AML-193 (cell line): ENCODE measurements at regions not wholly inside any gene's neighbourhood (a gene's known extent, or its start where the extent isn't known, plus 50 kb on each side); places are given as distances from the start of the nearest gene placed in this dataset.
"Not testable (repeated sequence)": the region's sequence is repeated elsewhere in the genome, so short reads cannot be mapped to it uniquely, and the experiment has no call there.

ENCODE experiments used
- DNase-seq, 2 experiments: peaks; one replicate each; lab custom pipeline; 2025; lab: John Stamatoyannopoulos, UW

DNA sequence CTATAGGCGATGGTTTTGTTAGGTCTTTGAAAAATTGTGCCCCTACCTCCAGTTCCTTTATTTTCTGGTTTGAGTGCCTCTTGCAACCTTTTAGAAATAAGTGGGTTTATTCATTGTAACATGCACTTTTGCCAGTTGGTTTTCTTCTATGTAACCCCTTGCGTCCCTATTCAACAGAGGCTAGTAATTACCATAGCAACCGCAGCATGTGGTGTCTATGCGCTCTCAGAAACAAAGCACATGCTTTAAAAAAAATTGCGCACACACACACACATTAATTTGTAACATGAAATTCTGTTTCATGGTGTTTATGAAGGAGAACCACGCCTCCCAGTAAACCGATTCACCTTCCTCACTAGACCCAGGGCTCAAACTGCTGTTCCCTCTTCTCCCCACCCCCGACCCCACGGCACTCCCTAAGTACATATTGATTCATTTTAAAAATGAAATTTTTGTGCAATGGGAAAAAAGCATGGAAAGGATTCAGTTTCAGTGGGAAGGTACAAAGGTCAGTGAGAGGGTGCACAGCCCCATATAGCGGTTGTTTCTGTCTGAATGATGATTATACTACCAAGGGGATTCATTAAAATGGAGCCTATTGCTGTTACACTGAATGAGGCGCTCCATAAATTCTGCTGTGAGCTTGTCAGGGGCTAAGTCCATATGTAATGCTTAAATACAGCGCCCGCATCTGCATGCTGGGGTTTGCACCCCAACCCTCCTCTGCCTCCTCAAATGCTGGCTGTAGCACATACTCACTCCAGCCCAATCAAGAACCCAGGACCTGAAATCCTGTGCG, 206.9 kb downstream of the ICOS start:
- DNase-seq, result no peak

DNA sequence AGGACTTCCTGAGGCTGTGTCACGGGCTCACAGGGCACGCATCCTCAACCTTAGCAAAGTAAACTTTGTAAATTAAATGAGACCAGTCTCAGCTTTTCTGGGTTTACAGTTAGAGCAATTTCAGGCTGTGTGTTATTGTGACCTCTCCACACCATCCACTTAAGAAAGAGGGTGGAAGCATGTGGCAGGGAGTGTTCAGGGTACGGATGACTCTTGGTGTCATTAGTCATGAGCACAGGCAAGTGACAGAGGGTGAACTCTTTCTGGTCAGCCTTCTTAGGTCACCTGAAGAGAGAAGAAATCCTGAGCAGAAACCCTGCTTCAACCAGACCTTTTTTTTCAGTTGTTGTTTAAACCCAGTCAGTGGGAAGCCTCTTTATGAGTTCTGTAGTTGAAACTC, 207.9 kb downstream of the ICOS start:
- DNase-seq, result no peak

DNA sequence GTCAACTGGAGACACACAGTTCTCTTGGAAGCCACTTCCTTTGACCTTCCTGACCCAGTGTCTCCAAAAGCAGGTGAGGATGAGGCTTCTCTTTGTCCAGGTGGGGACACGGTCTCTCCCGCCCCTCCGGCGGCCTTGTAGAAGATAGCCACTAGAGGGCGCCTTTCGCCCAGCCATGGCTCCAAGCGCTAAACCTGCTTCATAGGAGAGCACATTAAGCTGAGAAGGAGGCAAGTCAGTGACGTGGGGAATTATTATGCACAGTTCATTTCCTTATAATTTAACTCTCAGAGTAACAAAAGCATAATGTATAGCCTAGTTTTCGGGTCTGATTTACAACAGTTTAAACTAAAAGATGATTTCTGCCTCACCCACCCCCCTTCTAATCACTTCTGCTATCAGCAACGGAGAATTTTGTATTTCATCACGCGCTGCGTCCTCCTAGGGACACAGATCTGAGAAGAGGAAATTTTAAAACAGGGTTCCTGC, 208.7 kb downstream of the ICOS start:
- peak; percentile 58 for DNase-seq

DNA sequence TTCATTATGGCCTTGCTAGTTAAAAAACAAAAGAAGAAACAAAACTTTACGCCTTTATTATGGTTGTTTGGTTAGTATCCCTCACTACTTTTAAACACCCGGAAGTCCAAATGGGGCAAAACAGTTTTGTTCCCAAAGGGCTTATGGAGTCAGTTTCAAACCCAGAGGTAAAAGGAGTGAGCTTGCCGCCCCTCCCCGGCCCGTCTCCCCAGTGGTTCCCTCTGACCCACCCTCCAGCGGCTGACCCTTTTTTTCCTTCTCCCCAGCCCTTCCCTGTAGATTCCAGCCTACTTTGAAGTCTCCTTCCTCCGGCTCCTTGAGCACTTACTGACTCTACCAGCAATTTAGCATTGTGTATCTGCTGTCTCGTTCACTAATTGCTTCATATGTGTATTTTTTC, 209.2 kb downstream of the ICOS start:
- no peak for DNase-seq

DNA sequence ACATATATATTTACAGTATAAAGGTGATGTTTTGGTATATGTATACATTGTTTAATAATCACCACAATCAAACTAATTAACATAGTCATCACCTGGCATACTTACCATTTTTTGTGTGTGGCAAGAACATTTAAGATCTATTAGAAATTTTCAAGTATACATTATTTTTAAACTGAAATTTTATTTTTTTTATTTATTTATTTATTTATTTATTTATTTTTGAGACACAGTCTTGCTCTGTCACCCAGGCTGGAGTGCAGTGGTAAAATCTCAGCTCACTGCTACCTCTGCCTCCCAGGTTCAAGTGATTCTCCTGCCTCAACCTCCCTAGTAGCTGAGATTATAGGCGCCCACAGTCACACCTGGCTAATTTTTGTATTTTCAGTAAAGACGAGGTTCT, 210.5 kb downstream of the ICOS start:
- not testable (repeated sequence) for DNase-seq

DNA sequence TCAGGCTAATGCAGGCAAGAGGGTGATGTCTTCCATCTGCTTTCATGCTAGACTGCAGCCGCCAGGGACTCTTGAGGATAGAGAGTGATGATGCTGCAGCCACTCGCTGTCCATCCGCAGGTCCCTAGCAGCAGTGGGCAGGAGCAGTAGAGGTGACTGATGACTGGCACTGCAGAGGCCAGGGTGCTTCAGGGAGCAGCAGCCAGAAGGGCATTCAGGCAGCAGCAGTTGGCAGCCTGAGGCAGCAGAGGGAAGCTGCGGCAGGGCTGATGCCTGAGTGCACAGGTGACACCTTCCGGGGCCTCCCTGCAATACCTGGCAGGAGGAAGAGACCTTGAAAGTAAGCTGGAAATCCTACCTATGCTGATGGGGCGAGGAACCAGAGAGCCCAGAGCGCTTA, 214.2 kb downstream of the ICOS start:
- DNase-seq, result no peak

DNA sequence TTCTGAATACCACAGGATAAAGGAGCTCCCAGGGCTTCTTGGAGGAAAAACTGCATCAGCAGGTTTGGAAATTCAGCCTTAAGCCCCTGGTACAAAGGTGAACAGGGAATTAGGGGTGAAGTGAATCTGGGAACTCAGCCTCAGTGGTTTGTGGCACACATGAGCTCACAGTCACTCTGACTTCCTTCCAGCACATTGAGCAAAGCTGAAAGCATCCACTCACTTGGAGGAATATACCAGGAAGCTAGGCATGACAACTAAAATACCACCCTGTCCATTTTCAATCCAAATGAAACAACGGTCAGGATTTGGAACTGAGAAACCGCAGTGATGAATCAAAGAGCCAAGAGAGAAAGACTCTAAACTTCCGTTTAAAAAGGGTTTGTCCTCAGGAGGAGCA, 216.1 kb downstream of the ICOS start:
- no peak for DNase-seq

DNA sequence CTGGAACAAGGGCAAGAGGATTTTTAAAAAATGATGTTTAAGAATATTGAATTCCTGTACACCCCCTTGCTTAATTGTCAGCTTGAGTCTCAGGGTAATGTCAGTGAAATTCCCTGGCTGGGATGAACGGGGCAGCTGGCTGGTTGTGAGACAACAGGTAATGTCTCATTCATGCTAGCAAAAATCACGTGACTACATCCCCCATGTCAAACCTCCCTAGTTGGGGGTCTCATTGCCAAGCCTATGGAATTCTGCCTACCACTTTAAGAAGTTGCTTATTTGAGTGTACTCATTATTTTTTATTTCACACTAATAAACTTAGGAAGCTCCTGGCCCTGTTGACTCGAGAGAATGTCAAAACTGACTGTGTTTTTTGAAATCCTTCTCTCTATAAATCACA, 218.3 kb downstream of the ICOS start:
- no peak for DNase-seq

DNA sequence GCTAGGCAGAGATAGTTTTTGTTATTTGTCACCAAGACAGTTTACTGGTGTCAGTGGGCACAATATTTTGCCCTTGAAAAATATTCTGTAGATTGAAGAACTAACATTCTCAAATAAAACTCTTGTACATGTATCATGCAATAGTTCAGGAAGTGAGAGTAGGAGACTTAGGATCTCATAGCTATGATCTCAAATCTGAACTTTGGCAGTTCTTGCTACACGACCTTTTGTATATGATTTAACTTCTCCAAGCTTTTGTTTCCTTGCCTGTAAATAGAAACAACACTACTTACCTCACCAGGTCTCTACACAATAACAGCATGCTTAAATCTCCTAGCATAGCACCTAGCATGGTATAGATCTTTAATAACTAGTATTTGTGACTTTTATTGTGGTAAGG, 219.9 kb downstream of the ICOS start:
- DNase-seq, result no peak

DNA sequence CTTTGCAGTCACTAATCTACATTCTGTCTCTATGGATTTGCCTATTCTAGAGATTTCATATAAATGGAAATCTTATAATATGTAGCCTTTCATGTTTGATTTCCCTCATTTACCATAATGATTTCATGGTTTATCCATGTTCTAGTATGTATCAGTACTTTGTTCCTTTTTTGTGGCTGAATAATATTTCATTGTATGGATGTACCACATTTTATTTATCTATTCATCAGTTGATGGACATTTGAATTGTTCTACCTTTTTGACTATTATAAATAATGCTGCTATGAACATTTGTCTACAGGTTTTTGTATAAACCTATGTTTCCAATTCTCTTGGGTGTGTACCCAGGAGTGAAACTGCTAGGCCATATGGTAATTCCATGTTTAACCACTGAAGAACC, 221.1 kb downstream of the ICOS start:
- no peak for DNase-seq

DNA sequence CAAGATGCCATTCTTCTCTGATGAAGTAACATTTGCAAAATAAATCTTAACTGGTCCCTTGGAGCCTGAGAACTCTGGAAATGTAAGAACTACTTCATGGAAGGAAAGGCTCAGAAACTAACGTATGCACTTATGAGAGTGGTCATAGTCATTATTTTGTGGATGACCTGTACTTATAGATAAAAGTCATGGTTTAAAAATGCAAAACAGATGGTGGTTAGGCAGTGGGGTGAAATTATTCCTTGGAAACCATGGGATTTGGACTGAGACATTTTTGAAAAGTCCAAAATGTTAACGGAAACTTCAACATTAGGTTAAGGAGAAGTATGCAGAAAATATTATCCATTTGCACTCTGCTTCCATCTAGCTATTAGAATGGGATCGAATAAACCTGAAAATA, 223.0 kb downstream of the ICOS start:
- no peak for DNase-seq

DNA sequence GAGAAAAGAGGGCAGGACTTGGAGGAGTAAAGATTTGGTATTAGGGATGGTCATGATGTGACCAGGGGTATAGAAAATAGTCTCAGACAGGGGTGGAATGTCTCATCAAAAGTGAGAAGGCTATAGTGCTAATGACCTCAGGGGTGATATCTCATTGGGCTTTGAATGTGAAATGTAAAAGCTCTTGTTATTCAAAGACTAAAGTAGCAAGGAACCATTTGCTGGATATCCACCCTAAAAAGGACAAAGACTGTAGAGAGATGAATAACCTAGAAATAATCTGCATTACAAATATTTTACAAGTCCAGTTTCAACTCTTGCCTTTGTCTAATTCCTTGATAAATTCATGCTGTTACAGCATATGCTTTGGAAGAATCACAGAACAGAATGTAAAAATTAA, 224.4 kb downstream of the ICOS start:
- DNase-seq, result no peak

DNA sequence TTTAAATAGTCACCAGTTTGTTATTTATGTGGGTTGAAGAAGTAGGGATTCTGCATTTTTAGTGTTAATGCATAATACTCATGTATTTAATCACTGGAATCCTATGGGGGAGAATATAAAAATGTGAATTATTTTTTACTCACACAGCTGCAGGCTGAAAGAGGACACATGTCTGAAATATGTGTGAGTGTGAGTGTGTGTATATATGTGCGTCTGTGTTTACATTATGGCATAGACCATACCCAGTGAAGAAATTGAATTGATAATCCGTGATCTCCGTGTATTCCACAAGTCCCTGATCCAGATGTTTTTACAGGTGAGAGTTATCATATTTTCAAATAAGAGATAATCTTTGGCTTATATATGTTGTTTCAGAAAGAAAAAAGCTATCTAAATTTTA, 225.3 kb downstream of the ICOS start:
- DNase-seq, result no peak

DNA sequence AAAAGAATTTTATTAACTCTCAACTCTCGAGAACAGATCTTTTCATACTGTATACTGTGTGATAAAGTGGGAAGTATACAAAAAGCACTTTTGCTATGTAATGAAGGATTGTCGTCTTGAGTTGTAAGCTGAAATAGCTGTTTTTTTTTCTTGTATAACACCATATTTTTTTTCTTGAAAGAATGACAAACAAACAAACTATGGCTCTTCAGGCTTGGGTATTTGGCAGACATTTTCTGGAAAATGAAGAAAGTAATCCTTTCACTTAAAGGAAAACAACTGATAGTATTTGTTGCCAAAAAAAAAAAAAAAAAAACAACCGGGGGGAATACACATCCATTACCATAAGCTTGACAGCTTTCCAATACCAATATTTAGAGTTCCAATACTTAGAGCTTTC, 230.4 kb downstream of the ICOS start:
- no peak for DNase-seq

DNA sequence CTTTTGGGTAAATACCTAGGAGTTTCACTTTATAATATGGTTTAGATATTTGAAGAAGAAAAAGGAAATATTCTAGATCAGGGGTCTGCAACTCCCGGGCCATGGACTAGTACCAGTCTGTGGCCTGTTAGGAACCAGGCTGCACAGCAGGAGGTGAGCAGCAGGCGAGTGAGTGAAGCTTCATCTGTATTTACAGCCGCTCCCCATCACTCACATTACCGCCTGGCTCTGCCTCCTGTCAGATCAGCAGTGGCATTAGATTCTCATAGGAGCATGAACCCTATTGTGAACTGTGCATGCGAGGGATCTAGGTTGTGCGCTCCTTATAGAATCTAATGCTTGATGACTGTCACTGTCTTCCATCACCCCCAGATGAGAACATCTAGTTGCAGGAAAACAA, 231.1 kb downstream of the ICOS start:
- DNase-seq, result not testable (repeated sequence)

DNA sequence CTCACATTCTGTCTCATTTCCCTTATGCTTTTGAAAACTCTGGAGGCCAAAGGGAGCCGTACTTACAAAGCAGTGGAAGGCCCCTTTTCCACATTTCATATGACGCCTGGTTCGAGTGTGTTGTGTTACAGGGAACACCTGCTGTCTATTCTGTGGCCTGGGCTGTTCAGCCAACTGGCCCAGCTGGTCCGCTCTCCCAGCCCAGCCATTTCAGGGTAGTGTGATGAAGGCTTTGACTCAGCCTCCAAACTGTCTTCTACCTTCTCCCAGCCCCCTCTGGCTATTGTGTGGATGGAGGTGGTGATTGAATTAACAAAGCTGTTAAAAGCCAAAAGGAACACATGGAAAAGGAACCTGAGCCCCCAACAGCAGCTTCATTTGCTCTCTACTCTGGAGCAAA, 233.8 kb downstream of the ICOS start:
- DNase-seq, result no peak

DNA sequence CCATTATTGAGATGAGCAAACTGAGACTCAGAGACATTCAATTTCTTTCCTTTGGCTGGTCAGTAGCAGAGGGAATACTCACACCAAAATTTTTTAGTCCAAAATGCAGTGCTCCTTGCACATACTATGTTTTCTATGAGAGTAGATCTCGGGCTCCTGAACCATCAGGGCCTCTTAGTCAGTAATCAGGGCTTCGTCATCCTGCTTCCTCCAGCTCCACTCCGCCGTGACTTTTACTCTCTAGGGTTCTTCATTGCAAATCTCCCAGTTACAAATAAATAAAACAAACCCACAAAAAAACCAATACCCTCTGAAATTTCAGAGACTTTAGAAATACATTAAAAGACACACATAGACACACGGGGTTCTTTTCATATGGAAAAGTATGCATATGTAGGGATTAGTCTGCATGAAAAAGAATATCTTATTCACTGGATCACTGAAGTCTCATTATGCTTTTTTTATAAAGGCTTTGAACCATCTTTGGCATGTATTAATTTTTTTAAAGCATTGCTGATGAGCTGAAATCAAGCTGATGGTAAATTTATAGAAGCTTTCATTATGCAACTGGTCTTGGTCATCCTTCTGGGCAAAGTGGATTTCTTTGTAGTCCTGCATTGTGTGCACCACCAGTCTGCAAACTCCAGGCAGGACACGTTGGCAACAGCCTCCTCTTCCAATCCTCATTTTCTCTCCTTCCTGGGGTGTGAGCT, 235.0 kb downstream of the ICOS start:
- no peak for DNase-seq

DNA sequence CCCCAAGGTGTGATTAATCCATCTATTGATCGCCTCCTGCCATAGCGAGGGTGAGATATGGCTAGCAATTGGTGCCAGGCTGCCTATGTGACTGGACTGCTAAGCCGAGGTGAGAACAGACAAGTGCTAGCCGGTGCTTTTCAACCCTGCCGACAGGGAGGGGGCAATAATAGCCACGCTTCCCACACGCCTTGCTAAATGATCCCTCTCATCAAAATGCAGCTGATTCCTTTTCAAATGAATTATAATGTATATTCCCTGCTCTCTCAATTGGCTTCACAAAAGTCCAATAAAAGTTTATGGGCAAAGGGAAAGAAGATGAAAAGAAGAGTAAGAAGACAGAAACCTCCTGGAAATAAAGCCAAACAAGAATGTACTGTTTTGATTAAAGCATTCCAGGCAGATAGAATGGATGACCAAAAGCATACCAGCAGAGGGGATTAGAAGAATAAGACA, 235.6 kb downstream of the ICOS start:
- no peak for DNase-seq

DNA sequence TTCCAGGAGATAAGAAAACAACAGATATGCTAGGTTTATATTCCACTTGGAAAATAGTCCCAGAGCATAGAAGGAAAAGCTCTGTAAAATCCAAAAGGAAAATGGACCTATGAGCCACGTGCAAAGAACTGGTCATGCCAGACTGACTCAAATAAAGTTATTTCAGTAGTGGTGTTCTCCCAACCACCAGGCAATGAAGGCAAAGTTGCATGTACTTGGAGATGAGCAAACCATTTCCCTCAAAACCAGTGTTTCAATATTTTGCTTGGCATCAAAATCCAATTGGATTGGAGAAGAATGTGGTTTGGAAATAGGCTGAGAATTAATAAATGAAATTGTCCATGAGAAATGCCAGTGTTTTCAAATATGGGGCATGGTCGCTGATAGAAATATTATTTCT, 237.5 kb downstream of the ICOS start:
- DNase-seq, result no peak

DNA sequence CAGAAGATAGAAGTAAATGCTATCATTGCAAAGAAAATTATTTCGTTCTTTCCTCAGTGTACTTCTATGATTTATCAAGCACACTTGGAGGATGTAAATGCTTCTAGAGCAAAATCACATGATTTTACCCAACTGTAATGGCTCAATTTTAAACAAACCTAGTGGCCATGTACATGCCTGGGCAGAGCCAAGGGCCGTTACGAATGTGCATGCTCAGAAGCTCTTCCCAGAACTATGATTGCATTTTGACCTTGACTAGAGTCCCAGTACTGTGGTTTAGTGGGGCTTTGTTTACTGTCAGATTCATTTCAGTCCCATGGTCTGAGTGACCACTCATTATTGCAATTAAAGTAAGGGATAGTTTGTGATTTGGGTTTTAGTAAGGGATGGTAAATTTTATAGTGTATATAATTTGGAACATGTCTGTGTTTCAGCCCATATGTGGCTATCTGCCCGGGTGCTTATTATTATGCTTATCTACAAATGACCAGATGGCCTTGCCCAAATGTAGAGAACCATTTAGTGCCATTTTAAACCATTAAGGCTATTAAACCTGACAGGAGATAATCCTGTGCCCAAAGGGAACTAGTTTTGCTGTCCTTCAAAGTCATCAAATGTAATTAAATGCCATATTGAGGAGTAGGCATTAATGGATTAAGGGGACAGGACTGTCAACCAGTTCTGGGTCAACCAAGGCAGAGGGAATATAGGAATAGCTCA, 239.1 kb downstream of the ICOS start:
- DNase-seq, result no peak

DNA sequence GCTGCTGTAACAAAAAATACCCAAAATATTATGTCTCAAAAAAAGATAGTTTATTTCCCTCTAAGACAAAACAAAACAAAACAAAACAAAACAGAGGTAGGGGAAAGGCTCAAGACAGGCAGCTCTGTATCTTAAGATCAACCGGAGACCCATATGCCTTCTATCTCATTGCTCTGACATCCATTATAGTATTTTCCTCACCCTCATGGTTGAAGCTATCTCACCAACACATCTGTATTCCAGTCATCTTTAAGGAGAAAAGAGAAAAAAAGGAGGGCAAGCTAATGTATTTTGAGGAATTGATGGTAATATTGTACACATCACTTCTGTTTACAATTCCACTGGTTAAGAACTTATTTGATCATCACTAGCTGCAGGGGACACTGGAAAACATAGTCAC, 239.7 kb downstream of the ICOS start:
- no peak for DNase-seq

DNA sequence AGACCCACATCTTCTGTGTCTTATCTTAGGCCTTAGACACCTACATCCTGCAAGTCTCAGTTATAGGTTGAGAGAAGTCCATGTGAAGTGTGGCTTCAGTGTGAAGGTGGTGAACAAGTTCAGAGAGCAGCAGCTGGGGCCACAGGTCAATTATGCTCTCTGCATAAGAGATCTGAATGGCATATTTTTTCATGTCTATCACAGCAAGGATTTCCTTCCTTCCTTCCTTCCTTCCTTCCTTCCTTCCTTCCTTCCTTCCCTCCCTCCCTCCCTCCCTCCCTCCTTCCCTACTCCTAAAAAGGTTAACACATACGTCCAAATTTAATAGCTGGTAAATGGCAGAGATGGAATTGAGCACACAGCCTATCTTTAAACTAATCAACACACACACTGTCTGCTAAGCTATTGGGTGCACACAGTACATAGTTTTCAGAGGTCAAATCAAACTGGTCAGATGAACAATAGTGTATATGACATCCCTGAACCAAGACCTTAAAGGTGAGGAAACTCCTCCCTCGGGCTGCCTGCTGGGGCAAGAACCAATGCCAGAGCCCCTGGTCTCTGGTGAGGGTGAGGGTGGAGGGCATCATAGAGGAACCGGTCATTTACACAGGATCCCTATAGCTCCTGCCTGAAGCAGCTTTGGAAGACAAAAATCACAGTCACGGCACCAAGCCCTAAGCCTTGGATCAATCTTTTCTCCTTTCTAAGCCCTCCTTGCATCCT, 240.9 kb downstream of the ICOS start:
- no peak for DNase-seq
